ENCODE measurements at regions not wholly inside any gene's neighbourhood (a gene's known extent, or its start where the extent isn't known, plus 50 kb on each side); places are given as distances from the start of the nearest gene placed in this dataset.
"Not testable (repeated sequence)": the region's sequence is repeated elsewhere in the genome, so short reads cannot be mapped to it uniquely, and the experiment has no call there.

DNA sequence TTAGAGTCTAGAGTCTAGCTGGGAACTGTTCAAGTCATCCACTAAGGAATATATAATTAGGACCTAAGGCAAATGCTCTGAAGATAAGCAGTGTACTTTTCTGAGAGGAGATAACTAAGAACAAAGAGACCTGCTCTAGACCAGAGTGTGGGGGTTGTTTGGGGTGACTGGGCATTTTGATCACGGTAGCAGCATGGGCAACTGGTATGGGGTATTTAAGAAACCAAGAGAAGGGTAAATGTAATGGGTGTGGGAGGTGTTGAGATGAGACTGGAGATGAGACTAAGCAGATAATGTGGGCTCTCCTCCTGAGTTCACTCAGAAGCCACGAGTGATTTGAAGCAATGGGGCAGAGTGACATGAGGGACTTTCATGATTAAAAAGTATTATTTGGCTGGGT, 1082.9 kb downstream of the GATA3 start:
- Mint-ChIP-seq H3K9me3 (ENCODE audit: unreplicated experiment) (no peaks in the 10 kb centered on the region), H3K27me3 (ENCODE audit: low read depth, unreplicated experiment) (no peaks in the 10 kb centered on the region), H3K4me3 (ENCODE audit: unreplicated experiment) (no peak overlapping the region), H3K4me1 (ENCODE audit: low read depth, unreplicated experiment) (no peaks in the 10 kb centered on the region), H3K36me3 (ENCODE audit: low read depth, unreplicated experiment) (no peaks in the 10 kb centered on the region), H3K27ac (ENCODE audit: unreplicated experiment) (no peak overlapping the region)
- Histone ChIP-seq H3K79me2 (ENCODE audit: insufficient read depth, low read length) (no peaks in the 10 kb centered on the region), H3K9me3 (ENCODE audit: insufficient read depth, low read depth, low read length) (no peaks in the 10 kb centered on the region), H3K9ac (ENCODE audit: low read length) (no peak overlapping the region), H3K27ac (ENCODE audit: low read depth, low read length) (no peak overlapping the region), H3K4me1 (ENCODE audit: insufficient read depth, low read length) (no peaks in the 10 kb centered on the region), H4K20me1 (ENCODE audit: insufficient read depth, low read length) (no peaks in the 10 kb centered on the region), H2AFZ (ENCODE audit: low read depth, low read length) (no peak overlapping the region), H3K36me3 (ENCODE audit: insufficient read depth, low read length) (no peaks in the 10 kb centered on the region), H3K4me3 (ENCODE audit: insufficient read depth, low read depth, low read length) (no peak overlapping the region), H3K4me2 (ENCODE audit: low read length) (no peak overlapping the region), H3K27me3 (ENCODE audit: insufficient read depth, low read length) (no peaks in the 10 kb centered on the region)
- DNase-seq (ENCODE audit: low read depth) = no peak
- TF ChIP-seq, protein P1, sequence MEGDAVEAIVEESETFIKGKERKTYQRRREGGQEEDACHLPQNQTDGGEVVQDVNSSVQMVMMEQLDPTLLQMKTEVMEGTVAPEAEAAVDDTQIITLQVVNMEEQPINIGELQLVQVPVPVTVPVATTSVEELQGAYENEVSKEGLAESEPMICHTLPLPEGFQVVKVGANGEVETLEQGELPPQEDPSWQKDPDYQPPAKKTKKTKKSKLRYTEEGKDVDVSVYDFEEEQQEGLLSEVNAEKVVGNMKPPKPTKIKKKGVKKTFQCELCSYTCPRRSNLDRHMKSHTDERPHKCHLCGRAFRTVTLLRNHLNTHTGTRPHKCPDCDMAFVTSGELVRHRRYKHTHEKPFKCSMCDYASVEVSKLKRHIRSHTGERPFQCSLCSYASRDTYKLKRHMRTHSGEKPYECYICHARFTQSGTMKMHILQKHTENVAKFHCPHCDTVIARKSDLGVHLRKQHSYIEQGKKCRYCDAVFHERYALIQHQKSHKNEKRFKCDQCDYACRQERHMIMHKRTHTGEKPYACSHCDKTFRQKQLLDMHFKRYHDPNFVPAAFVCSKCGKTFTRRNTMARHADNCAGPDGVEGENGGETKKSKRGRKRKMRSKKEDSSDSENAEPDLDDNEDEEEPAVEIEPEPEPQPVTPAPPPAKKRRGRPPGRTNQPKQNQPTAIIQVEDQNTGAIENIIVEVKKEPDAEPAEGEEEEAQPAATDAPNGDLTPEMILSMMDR (IDR thresholded peaks at IDR 0.05; ENCODE audit: insufficient read depth, low read depth, low read length) = no peak
- no peak for TF ChIP-seq EZH2 (IDR thresholded peaks at IDR 0.05; ENCODE audit: insufficient read depth, low read length)
- no peak for FAIRE-seq

DNA sequence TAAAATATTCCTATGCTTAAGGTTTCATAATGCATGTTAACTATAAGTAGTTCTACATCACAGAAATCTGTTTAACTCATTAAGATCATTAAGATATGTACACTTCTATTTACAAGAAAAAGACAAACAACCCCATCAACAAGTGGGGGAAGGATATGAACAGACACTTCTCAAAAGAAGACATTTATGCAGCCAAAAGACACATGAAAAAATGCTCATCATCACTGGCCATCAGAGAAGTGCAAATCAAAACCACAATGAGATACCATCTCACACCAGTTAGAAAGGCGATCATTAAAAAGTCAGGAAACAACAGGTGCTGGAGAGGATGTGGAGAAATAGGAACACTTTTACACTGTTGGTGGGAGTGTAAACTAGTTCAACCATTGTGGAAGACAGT, 1084.3 kb downstream of the GATA3 start:
- H3K36me3 Mint-ChIP-seq (ENCODE audit: low read depth, unreplicated experiment); H3K36me3 ChIP-seq (ENCODE audit: insufficient read depth, low read length); H3K4me2 ChIP-seq (ENCODE audit: low read length); DNase-seq (ENCODE audit: low read depth); H3K79me2 ChIP-seq (ENCODE audit: insufficient read depth, low read length); H2AFZ ChIP-seq (ENCODE audit: low read depth, low read length); H3K9me3 Mint-ChIP-seq (ENCODE audit: unreplicated experiment); H3K4me3 Mint-ChIP-seq (ENCODE audit: unreplicated experiment); H3K9me3 ChIP-seq (ENCODE audit: insufficient read depth, low read depth, low read length); H3K9ac ChIP-seq (ENCODE audit: low read length); H3K27ac Mint-ChIP-seq (ENCODE audit: unreplicated experiment); H4K20me1 ChIP-seq (ENCODE audit: insufficient read depth, low read length); H3K4me3 ChIP-seq (ENCODE audit: insufficient read depth, low read depth, low read length); H3K27me3 Mint-ChIP-seq (ENCODE audit: low read depth, unreplicated experiment); H3K4me1 Mint-ChIP-seq (ENCODE audit: low read depth, unreplicated experiment); H3K27me3 ChIP-seq (ENCODE audit: insufficient read depth, low read length); FAIRE-seq; H3K4me1 ChIP-seq (ENCODE audit: insufficient read depth, low read length); H3K27ac ChIP-seq (ENCODE audit: low read depth, low read length): not testable (repeated sequence)

DNA sequence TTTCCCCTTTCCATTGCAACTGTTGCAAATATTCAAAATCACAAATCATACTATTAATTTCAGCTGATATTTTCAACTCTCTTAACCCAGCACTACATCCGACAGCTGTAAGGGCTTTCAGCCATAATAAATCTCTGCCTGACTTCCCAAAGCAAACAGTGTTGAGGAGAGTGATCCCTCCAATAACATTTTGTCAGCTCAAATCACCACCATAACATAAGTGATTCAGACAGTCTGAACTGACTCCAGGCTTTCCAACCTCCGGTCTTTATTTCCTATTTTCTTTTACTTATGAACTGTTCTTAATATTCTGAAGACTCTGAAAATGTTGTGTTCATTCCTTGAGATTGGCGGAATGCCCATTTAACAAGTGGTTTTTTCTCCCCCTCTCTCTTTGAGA, 1085.9 kb downstream of the GATA3 start:
- no peak overlapping the region for H3K4me3 ChIP-seq (ENCODE audit: insufficient read depth, low read depth, low read length)
- no peak overlapping the region for H3K27ac Mint-ChIP-seq (ENCODE audit: unreplicated experiment)
- no peaks in the 10 kb centered on the region for H4K20me1 ChIP-seq (ENCODE audit: insufficient read depth, low read length)
- DNase-seq (ENCODE audit: low read depth) = peak; percentile 1
- no peak for TF ChIP-seq EZH2 (IDR thresholded peaks at IDR 0.05; ENCODE audit: insufficient read depth, low read length)
- TF ChIP-seq, protein P1 (IDR thresholded peaks at IDR 0.05; ENCODE audit: insufficient read depth, low read depth, low read length) = no peak
- no peaks in the 10 kb centered on the region for H3K4me1 ChIP-seq (ENCODE audit: insufficient read depth, low read length)
- H3K4me2 ChIP-seq (ENCODE audit: low read length) = no peak overlapping the region
- H3K9me3 ChIP-seq (ENCODE audit: insufficient read depth, low read depth, low read length) = no peaks in the 10 kb centered on the region
- H3K4me1 Mint-ChIP-seq (ENCODE audit: low read depth, unreplicated experiment) = no peaks in the 10 kb centered on the region
- FAIRE-seq = no peak
- H3K27me3 Mint-ChIP-seq (ENCODE audit: low read depth, unreplicated experiment) = no peaks in the 10 kb centered on the region
- no peaks in the 10 kb centered on the region for H3K36me3 Mint-ChIP-seq (ENCODE audit: low read depth, unreplicated experiment)
- H3K9ac ChIP-seq (ENCODE audit: low read length) = no peak overlapping the region
- no peaks in the 10 kb centered on the region for H3K27me3 ChIP-seq (ENCODE audit: insufficient read depth, low read length)
- H3K36me3 ChIP-seq (ENCODE audit: insufficient read depth, low read length) = no peaks in the 10 kb centered on the region
- H3K79me2 ChIP-seq (ENCODE audit: insufficient read depth, low read length) = no peaks in the 10 kb centered on the region
- H3K4me3 Mint-ChIP-seq (ENCODE audit: unreplicated experiment) = no peak overlapping the region
- H2AFZ ChIP-seq (ENCODE audit: low read depth, low read length) = no peak overlapping the region
- H3K9me3 Mint-ChIP-seq (ENCODE audit: unreplicated experiment) = no peaks in the 10 kb centered on the region
- H3K27ac ChIP-seq (ENCODE audit: low read depth, low read length) = no peak overlapping the region
